Small intestine (tissue), 7 donors: ENCODE measurements at regions not wholly inside any gene's neighbourhood (a gene's known extent, or its start where the extent isn't known, plus 50 kb on each side); places are given as distances from the start of the nearest gene placed in this dataset.
"Not testable (repeated sequence)": the region's sequence is repeated elsewhere in the genome, so short reads cannot be mapped to it uniquely, and the experiment has no call there.

Experiments used
- DNase-seq, 2 donors: peaks; one replicate each; pipeline versions ENCODE4 v3.0.0 to v3.0.0-alpha.2; 2013
- FAIRE-seq: peaks from 2 replicates; lab custom pipeline; 2012; peaks lifted over from hg19 to GRCh38; lab: Jason Lieb, UNC
- H3K27ac ChIP-seq, 3 donors: one replicate each; pipeline ENCODE4 v1.5.1; 2013; ENCODE audit warnings: low read length in 2 of 3, mild to moderate bottlenecking in 2 of 3, control low read depth in 1 of 3, inconsistent platforms in 1 of 3, low read depth in 1 of 3, moderate library complexity in 1 of 3
- H3K27me3 ChIP-seq, 3 donors: one replicate each; pipeline ENCODE4 v1.6.1; 2013; ENCODE audit warnings: low read length in 3 of 3, inconsistent platforms in 1 of 3; ENCODE audit not compliant: control insufficient read depth in 3 of 3, insufficient read depth in 3 of 3
- H3K36me3 ChIP-seq, 3 donors: one replicate each; pipeline ENCODE4 v1.6.1; 2013; ENCODE audit warnings: low read length in 3 of 3, inconsistent platforms in 1 of 3, low read depth in 1 of 3, mild to moderate bottlenecking in 1 of 3, moderate library complexity in 1 of 3; ENCODE audit not compliant: control insufficient read depth in 3 of 3, insufficient read depth in 2 of 3
- H3K4me1 ChIP-seq, 3 donors: one replicate each; pipeline ENCODE4 v1.6.1; 2013; ENCODE audit warnings: low read length in 2 of 3, inconsistent platforms in 1 of 3, low read depth in 1 of 3, mild to moderate bottlenecking in 1 of 3, moderate library complexity in 1 of 3; ENCODE audit not compliant: control insufficient read depth in 3 of 3, insufficient read depth in 2 of 3
- H3K4me3 ChIP-seq, 3 donors: one replicate each; pipeline ENCODE4 v1.5.1; 2013; ENCODE audit warnings: low read length in 3 of 3, control low read depth in 1 of 3, inconsistent platforms in 1 of 3, low read depth in 1 of 3, mild to moderate bottlenecking in 1 of 3, moderate library complexity in 1 of 3
- H3K9me3 ChIP-seq, 2 donors: one replicate each; pipeline ENCODE4 v1.6.1; 2013; ENCODE audit warnings: low read depth in 1 of 2, low read length in 1 of 2; ENCODE audit not compliant: control insufficient read depth in 2 of 2, insufficient read depth in 1 of 2
- WGBS, 3 donors: extraction: QIAGEN DNeasy Blood & Tissue Kit; methylation state at CpG; one replicate each; pipeline ENCODE4 v1.1.7; 2013; 5-methylcytosine and 5-hydroxymethylcytosine counted together
- donor health status: healthy with polysubstance abuse.
- donor health status: control.
- donor health status: control.
- donor health status: Bipolar disorder and iron deficiency.
- donor health status: healthy.

DNA sequence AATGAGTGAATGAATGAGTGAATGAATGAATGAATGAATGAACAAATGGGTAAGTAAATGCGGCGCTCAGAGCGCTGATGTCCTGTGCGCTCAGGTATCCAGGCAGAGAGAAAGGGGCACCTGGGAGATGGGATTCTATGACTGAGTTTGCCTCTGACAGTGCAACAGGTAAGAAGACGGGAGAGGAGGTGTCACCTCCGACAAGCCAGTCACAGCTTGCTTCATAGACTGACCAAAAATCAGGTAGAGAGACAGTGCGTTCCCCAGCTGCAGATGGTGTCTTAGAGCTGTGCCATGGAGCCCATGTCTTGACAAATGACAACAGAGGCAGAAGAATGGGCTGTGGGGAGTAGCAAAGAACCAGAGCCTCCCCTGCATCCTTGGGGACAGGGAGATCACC, 327.3 kb downstream of the FGFR2 start:
- H3K36me3 ChIP-seq = no peaks in the 10 kb centered on the region
- WGBS, 3 donors = 88 to 97% (median 94%) methylated on average over 7 of the region's 7 CpGs
- no peak overlapping the region for H3K27ac ChIP-seq
- H3K27me3 ChIP-seq = no peaks in the 10 kb centered on the region
- FAIRE-seq (no peak), DNase-seq (no peak)
- peaks cover 0 to 6% (median 0%) of the 10 kb centered on the region in 3 donors for H3K4me1 ChIP-seq
- no peak overlapping the region for H3K4me3 ChIP-seq
- no peaks in the 10 kb centered on the region for H3K9me3 ChIP-seq

DNA sequence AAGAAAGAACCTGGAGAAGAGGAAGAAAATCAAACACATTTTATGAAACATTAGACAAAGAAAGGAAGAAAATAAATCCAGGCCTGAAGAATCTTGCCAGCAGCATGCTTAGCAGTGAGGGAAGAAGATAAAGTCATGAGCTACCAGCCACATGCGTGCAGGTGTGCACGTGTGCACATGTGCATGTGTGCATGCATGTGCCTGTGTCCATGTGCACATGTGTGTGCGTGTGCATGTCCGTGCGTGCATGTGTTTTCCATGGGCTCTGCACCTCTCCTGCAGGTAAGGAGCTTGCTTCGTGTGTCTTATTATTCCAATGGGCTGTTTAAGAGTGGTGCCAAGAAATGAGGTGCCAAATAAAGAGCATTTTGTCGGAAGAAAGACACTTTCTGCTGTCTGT, 322.2 kb downstream of the FGFR2 start:
- DNase-seq (no peak), FAIRE-seq (no peak)
- no peak overlapping the region for H3K4me3 ChIP-seq
- no peaks in the 10 kb centered on the region for H3K4me1 ChIP-seq
- 89 to 97% (median 92%) methylated on average over 7 of the region's 7 CpGs for WGBS, 3 donors
- H3K9me3 ChIP-seq = no peaks in the 10 kb centered on the region
- no peaks in the 10 kb centered on the region for H3K27me3 ChIP-seq
- H3K27ac ChIP-seq = no peak overlapping the region
- H3K36me3 ChIP-seq = no peaks in the 10 kb centered on the region

DNA sequence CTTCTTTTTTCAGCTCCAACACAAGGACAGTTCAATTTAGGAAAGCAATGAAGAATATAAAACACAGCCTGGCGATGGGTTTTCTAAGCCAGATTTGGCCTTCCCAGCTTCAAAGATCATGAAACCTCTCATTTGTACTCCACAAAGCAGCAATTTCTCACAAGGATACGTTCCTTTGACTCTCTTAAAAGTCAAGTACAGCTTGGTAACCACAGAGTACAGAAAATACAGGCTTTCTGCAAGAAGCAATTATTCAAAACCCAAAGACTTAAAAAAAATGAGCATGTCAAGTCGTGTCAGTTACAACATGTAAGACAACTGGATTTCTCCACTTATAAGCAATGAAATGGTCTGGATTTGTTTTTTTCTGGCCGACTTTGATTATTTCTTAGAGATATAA, 321.4 kb downstream of the FGFR2 start:
- no peaks in the 10 kb centered on the region for H3K9me3 ChIP-seq
- no peaks in the 10 kb centered on the region for H3K36me3 ChIP-seq
- H3K27me3 ChIP-seq = no peaks in the 10 kb centered on the region
- no peaks in the 10 kb centered on the region for H3K4me1 ChIP-seq
- no peak for DNase-seq
- no peak overlapping the region for H3K27ac ChIP-seq
- FAIRE-seq = no peak
- no peak overlapping the region for H3K4me3 ChIP-seq
- 75 to 88% (median 76%) methylated on average over 4 of the region's 4 CpGs for WGBS, 3 donors

DNA sequence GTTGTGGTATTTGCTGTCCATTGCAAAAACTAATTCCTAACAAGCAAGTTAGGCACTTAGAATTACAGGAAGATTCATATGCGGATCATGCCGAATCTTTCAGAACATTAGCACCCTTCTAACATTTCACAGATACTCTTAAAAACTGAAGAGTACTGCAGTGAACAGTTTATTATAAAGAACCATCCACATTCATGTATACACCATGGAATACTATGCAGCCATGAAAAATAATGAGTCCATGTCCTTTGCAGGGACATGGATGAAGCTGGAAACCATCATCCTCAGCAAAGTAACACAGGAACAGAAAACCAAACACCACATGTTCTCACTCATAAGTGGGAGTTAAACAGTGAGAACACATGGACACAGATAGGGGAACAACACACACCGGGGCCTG, 319.9 kb downstream of the FGFR2 start:
- H3K27me3 ChIP-seq, H3K27ac ChIP-seq, H3K4me3 ChIP-seq, H3K36me3 ChIP-seq, DNase-seq, FAIRE-seq, H3K4me1 ChIP-seq, H3K9me3 ChIP-seq: not testable (repeated sequence)
- WGBS, 3 donors = 96 to 98% (median 97%) methylated on average over 3 of the region's 3 CpGs

DNA sequence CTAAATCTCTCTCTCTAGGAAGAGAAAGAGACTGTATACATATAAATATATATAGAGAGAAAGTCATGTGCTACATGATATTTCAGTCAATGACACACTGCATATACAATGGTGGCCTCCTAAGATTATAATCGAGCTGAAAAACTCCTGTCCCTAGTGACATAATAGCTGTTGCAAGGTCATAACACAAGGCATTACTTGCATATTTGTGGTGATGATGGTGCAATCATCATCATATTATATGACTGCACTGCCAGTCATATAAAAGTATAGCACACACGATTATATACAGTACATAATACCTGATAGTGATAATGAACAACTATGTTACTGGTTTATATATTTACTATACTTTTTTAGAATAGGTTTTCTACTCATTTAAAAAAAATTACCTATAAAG, 316.7 kb downstream of the FGFR2 start:
- H3K4me3 ChIP-seq = no peak overlapping the region
- no peaks in the 10 kb centered on the region for H3K36me3 ChIP-seq
- H3K27ac ChIP-seq = no peak overlapping the region
- DNase-seq (peak in 1 of 2 donors; percentile 37), FAIRE-seq (no peak)
- no peaks in the 10 kb centered on the region for H3K9me3 ChIP-seq
- no peaks in the 10 kb centered on the region for H3K27me3 ChIP-seq
- H3K4me1 ChIP-seq = peaks cover 0 to 4% (median 0%) of the 10 kb centered on the region in 3 donors
- WGBS, 3 donors = 45 to 54% (median 50%) methylated on average over 2 of the region's 2 CpGs

DNA sequence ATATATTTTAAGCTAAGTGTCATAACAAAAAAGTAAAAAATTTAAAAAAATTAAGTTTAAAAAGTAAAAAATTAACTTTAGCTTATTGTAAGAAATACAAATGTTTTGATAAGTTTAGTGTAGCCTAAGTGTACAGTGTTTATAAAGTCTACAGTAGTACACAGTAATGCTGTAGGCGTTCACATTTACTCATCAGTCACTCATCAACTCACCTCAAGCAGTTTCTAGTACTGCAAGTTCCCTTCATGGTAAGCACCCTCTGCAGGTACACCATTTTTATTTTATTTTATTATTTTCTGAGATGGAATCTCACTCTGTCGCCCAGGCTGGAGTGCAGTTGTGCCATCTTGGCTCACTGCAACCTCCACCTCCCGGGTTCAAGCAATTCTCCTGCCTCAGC, 316.0 kb downstream of the FGFR2 start:
- no peaks in the 10 kb centered on the region for H3K36me3 ChIP-seq
- DNase-seq (no peak), FAIRE-seq (no peak)
- WGBS, 3 donors = 90 to 94% (median 94%) methylated on average over 3 of the region's 3 CpGs
- no peaks in the 10 kb centered on the region for H3K9me3 ChIP-seq
- peaks cover 0 to 4% (median 0%) of the 10 kb centered on the region in 3 donors for H3K4me1 ChIP-seq
- no peak overlapping the region for H3K27ac ChIP-seq
- H3K4me3 ChIP-seq = no peak overlapping the region
- H3K27me3 ChIP-seq = no peaks in the 10 kb centered on the region

DNA sequence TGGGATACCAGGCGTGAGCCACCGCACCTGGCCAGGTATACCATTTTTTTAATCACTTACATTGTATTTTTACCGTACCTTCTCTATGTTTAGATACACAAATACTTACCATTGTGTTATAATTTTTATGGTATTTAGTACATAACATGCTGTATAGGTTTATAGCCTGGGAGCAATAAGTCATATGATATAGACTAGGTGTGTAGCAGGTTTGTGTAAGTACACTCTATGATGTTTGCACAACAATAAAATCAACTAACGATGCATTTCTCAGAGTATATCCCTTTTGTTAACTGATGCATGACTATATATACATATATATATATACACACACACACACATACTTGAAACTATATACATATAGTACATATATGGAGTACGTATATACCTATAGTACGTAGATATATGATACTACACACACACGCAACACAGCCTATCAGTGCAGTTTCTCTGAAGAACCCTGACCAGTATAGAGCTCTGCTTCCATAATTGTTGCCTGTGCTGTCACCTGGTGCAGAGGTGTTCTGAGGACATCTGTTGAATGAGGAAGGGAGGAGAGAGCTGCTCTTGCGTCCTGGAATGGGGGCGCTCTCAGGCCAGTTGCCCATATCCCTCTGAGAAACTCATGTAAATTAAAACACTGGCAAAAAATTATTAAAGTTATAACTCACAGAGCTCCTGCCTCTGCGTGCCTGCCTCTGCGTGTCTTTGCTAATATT, 315.3 kb downstream of the FGFR2 start:
- FAIRE-seq (no peak), DNase-seq (no peak)

DNA sequence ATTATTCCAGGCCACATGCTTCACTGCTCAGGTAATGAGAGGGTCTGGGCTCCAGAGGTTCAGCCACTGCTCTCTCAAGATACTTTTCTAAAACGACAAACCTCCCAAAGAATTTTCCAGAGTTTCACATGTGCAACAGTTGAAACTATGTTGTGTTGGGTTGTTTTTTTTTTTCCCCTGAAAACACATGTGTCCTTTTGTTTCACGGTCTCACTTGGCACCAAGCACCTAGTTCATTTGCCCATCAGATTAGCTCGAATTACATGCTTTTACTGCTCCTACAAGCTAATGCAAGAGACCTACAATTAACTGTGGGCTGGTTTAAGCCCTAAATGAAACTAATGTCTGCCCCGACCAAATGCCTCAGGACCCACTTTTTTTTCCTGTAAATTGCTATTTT, 313.3 kb downstream of the FGFR2 start:
- no peak overlapping the region for H3K4me3 ChIP-seq
- no peaks in the 10 kb centered on the region for H3K36me3 ChIP-seq
- WGBS, 3 donors = 7 to 36% (median 24%) methylated on average over 4 of the region's 4 CpGs
- no peaks in the 10 kb centered on the region for H3K9me3 ChIP-seq
- no peak overlapping the region for H3K27ac ChIP-seq
- peak; percentile 35 to 75 for DNase-seq
- peaks cover 0 to 8% (median 4%) of the 10 kb centered on the region in 3 donors for H3K4me1 ChIP-seq
- FAIRE-seq = no peak
- no peaks in the 10 kb centered on the region for H3K27me3 ChIP-seq

More for the DNA sequence above, 315.3 kb downstream of the FGFR2 start:
- H3K4me3 ChIP-seq = no peak overlapping the region
- H3K4me1 ChIP-seq = peaks cover 0 to 4% (median 4%) of the 10 kb centered on the region in 3 donors
- H3K36me3 ChIP-seq = no peaks in the 10 kb centered on the region
- no peaks in the 10 kb centered on the region for H3K9me3 ChIP-seq
- no peak overlapping the region for H3K27ac ChIP-seq
- no peaks in the 10 kb centered on the region for H3K27me3 ChIP-seq
- 82 to 89% (median 88%) methylated on average over 11 of the region's 11 CpGs for WGBS, 3 donors
